PC-3 (cell line): ENCODE measurements at regions not wholly inside any gene's neighbourhood (a gene's known extent, or its start where the extent isn't known, plus 50 kb on each side); places are given as distances from the start of the nearest gene placed in this dataset.

Experiments used
- ATAC-seq: fragments of 200-7000 bp; cut with Tn5 transposase; 2 replicates; pipeline ENCODE4 v1.9.1; 2020; ENCODE audit warnings: mild to moderate bottlenecking, moderate library complexity
- BruUV-seq: library from RNA; stranded (reverse); fragments of 400-500 nt; replicated peaks from 2 replicates; lab custom pipeline; 2021; lab: Mats Ljungman, UMichigan
- CTCF ChIA-PET: fragments of 300-600 bp; sonication (Branson Sonifier 250); formaldehyde crosslinking; loops from one replicate; lab custom pipeline; 2022; ENCODE audit warnings: antibody characterized with exemption; lab: Charles Lee
- POLR2A ChIA-PET: fragments of 300-600 bp; sonication (Branson Sonifier 250); formaldehyde crosslinking; loops from one replicate; lab custom pipeline; 2022; ENCODE audit warnings: antibody characterized with exemption; ENCODE audit not compliant: unreplicated experiment; lab: Charles Lee
- DNase-seq: peaks from one replicate; pipeline ENCODE4 v3.0.0-alpha.2; 2015
- H2AFZ ChIP-seq: fragments of 300-600 bp; sonication (generic); 2 replicates; pipeline ENCODE4 v1.6.0; 2016; ENCODE audit warnings: antibody characterized with exemption, low read length
- H3F3A ChIP-seq: fragments of 300-600 bp; sonication (generic); one replicate; pipeline ENCODE4 v1.6.0; 2017; ENCODE audit warnings: antibody characterized with exemption, low read length, control low read depth, mild to moderate bottlenecking; ENCODE audit not compliant: unreplicated experiment
- H3K27ac ChIP-seq: fragments of 300-600 bp; sonication (generic); 2 replicates; pipeline ENCODE4 v1.5.1; 2016; ENCODE audit warnings: mild to moderate bottlenecking, low read length
- H3K27me3 ChIP-seq: fragments of 300-600 bp; sonication (generic); 2 replicates; pipeline ENCODE4 v1.6.1; 2016; ENCODE audit warnings: low read length, mixed read lengths
- H3K36me3 ChIP-seq: fragments of 300-600 bp; sonication (generic); 2 replicates; pipeline ENCODE4 v1.6.1; 2016; ENCODE audit warnings: low read depth, mixed run types, low read length, mixed read lengths
- H3K4me1 ChIP-seq: fragments of 300-600 bp; sonication (generic); 2 replicates; pipeline ENCODE4 v1.5.1; 2016; ENCODE audit warnings: low read length; ENCODE audit not compliant: insufficient read depth
- H3K4me2 ChIP-seq: fragments of 300-600 bp; sonication (generic); 2 replicates; pipeline ENCODE4 v1.6.0; 2016; ENCODE audit warnings: low read length
- H3K4me3 ChIP-seq: fragments of 300-600 bp; sonication (generic); 2 replicates; pipeline ENCODE4 v1.5.1; 2016; ENCODE audit warnings: mild to moderate bottlenecking, low read length, mixed read lengths
- H3K79me2 ChIP-seq: fragments of 300-600 bp; sonication (generic); 2 replicates; pipeline ENCODE4 v1.6.1; 2017; ENCODE audit warnings: low read length, mixed read lengths
- H3K9ac ChIP-seq: fragments of 300-600 bp; sonication (generic); 2 replicates; pipeline ENCODE4 v1.6.0; 2016; ENCODE audit warnings: mild to moderate bottlenecking, low read length
- H3K9me2 ChIP-seq: fragments of 300-600 bp; sonication (generic); replicated peaks from 2 replicates; pipeline ENCODE4 v1.6.1; 2016; ENCODE audit warnings: mixed run types, low read length, mixed read lengths
- H3K9me3 ChIP-seq: fragments of 300-600 bp; sonication (generic); 2 replicates; pipeline ENCODE4 v1.6.1; 2016; ENCODE audit warnings: low read length, mixed read lengths
- H4K20me1 ChIP-seq: fragments of 300-600 bp; sonication (generic); 2 replicates; pipeline ENCODE4 v1.6.1; 2016; ENCODE audit warnings: low read length, mixed read lengths
- EZH2 ChIP-seq: fragments of 300-600 bp; sonication (generic); IDR thresholded peaks from one replicate; pipeline ENCODE4 v1.6.1; 2017; ENCODE audit warnings: antibody characterized with exemption, mild to moderate bottlenecking, low read length; ENCODE audit not compliant: unreplicated experiment
- EZH2phosphoT487 ChIP-seq: fragments of 300-600 bp; sonication (generic); IDR thresholded peaks from 2 replicates; pipeline ENCODE4 v1.6.1; 2018; ENCODE audit warnings: mild to moderate bottlenecking, antibody characterized with exemption, low read length, borderline replicate concordance
- intact Hi-C: fragments of 100-400 bp; cut with micrococcal nuclease; formaldehyde crosslinking; loops from 2 replicates; pipeline ENCODE4 v1.9.0; 2023
- TF ChIP-seq, protein P1 (sequence below): fragments of 300-600 bp; sonication (generic); conservative IDR thresholded peaks from 2 replicates; pipeline ENCODE4 v1.5.1; 2017; ENCODE audit warnings: antibody characterized with exemption, low read depth, mild to moderate bottlenecking, low read length

DNA sequence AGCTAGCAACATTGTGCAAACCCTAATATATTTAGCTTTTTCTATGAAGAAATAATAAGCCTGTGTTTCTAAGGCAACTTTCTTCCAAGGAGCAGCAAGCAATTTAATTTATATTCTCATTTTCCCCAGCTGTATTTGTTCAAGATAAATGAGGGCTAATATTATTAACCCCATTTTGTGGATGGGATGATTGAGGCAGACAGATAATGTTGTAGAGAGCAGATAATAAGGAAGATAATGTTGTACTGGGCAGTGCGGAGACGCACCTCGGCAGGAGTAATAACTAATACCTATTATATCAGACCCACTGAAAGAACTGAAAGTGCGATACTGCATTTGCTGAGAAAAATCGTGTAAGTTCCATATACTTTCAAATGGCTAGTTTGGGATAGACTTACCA lies 344.1 kb upstream of the FANCL start:
- Histone ChIP-seq H2AFZ (no peak overlapping the region), H3K79me2 (no peaks in the 10 kb centered on the region), H3K27ac (no peak overlapping the region), H3K36me3 (no peaks in the 10 kb centered on the region), H3F3A (no peaks in the 10 kb centered on the region), H4K20me1 (no peaks in the 10 kb centered on the region), H3K4me3 (no peak overlapping the region), H3K27me3 (no peaks in the 10 kb centered on the region), H3K4me2 (no peak overlapping the region), H3K9ac (no peak overlapping the region), H3K9me3 (no peaks in the 10 kb centered on the region), H3K4me1 (no peaks in the 10 kb centered on the region), H3K9me2 (no peaks in the 10 kb centered on the region)
- ATAC-seq (no peak), DNase-seq (no peak)
- ChIA-PET CTCF (no interaction called here), POLR2A (no interaction called here)
- TF ChIP-seq EZH2phosphoT487 (no peak), EZH2 (no peak)
- TF ChIP-seq, protein P1, sequence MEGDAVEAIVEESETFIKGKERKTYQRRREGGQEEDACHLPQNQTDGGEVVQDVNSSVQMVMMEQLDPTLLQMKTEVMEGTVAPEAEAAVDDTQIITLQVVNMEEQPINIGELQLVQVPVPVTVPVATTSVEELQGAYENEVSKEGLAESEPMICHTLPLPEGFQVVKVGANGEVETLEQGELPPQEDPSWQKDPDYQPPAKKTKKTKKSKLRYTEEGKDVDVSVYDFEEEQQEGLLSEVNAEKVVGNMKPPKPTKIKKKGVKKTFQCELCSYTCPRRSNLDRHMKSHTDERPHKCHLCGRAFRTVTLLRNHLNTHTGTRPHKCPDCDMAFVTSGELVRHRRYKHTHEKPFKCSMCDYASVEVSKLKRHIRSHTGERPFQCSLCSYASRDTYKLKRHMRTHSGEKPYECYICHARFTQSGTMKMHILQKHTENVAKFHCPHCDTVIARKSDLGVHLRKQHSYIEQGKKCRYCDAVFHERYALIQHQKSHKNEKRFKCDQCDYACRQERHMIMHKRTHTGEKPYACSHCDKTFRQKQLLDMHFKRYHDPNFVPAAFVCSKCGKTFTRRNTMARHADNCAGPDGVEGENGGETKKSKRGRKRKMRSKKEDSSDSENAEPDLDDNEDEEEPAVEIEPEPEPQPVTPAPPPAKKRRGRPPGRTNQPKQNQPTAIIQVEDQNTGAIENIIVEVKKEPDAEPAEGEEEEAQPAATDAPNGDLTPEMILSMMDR: no peak
- no TSS peak for BruUV-seq
- intact Hi-C loops: no loop called here

DNA sequence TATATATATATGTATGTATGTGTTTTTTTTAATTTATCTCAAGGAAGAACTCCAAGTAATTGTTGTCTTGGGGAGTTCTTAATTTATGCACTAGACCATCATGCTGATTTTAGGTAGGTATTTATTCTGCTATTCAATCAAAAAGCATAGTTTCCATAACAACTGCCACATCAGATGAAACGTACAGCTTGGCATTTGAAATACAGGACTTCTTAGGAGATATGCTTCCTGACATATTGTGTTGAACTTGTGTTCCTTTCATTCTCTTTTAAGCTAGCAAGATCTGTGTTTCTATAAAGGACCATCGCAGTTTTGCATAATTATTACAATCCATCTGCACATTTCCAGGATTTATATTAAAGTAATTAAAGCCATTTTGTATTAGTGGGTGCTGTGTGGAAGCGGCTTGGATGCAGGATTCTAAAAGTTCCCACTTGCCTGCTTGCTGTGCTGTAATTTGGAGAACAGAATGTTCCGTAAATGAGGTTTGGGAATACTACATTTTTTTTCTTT lies 343.5 kb upstream of the FANCL start:
- ATAC-seq: no peak

DNA sequence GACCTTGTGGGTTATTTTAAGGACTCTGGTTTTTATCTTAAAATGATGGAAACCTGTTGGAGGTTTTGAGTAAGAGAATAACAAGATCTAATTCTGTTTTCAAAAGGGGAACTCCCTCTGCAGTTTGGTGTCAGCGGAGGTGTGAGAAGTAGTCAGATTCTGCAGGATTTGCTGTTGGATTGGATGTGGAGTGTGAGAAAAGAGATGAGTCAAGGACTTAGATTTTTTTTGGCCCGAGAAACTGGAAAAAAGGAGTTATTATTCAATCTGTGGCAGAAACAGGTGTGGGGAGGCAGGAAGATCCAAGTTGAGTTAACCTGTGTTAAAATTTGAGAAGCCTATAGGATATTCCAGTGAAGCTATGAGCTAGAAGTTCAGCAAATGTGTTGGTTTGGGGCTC lies 337.2 kb upstream of the FANCL start:
- no peak for ATAC-seq
- no peak overlapping the region for H3K4me3 ChIP-seq
- no peaks in the 10 kb centered on the region for H4K20me1 ChIP-seq
- H3F3A ChIP-seq: no peaks in the 10 kb centered on the region
- H3K4me1 ChIP-seq: 0 out of 2 replicates have a peak, but pooled peaks cover 7% of the 10 kb centered on the region
- ChIA-PET CTCF (no interaction called here), POLR2A (no interaction called here)
- H3K4me2 ChIP-seq: no peak overlapping the region
- DNase-seq: no peak
- H3K9me3 ChIP-seq: no peaks in the 10 kb centered on the region
- no peak overlapping the region for H2AFZ ChIP-seq
- H3K79me2 ChIP-seq: no peaks in the 10 kb centered on the region
- H3K9ac ChIP-seq: no peak overlapping the region
- H3K27me3 ChIP-seq: no peaks in the 10 kb centered on the region
- H3K9me2 ChIP-seq: no peaks in the 10 kb centered on the region
- no peak overlapping the region for H3K27ac ChIP-seq
- H3K36me3 ChIP-seq: no peaks in the 10 kb centered on the region
- intact Hi-C loops: no loop called here
- TF ChIP-seq, protein P1: no peak
- TF ChIP-seq EZH2phosphoT487 (no peak), EZH2 (no peak)
- BruUV-seq: no TSS peak

More for the DNA sequence above, 343.5 kb upstream of the FANCL start:
- no peak overlapping the region for H3K4me3 ChIP-seq
- no TSS peak for BruUV-seq
- no peak overlapping the region for H3K27ac ChIP-seq
- no peaks in the 10 kb centered on the region for H3K4me1 ChIP-seq
- no peaks in the 10 kb centered on the region for H3K79me2 ChIP-seq
- intact Hi-C loops: no loop called here
- no peak overlapping the region for H3K4me2 ChIP-seq
- ChIA-PET POLR2A (no interaction called here), CTCF (no interaction called here)
- no peak overlapping the region for H3K9ac ChIP-seq
- no peaks in the 10 kb centered on the region for H3F3A ChIP-seq
- TF ChIP-seq EZH2phosphoT487 (no peak), EZH2 (no peak)
- TF ChIP-seq, protein P1: no peak
- no peak overlapping the region for H2AFZ ChIP-seq
- H3K9me2 ChIP-seq: no peaks in the 10 kb centered on the region
- no peaks in the 10 kb centered on the region for H3K9me3 ChIP-seq
- no peak for DNase-seq
- no peaks in the 10 kb centered on the region for H3K36me3 ChIP-seq
- no peaks in the 10 kb centered on the region for H3K27me3 ChIP-seq
- H4K20me1 ChIP-seq: no peaks in the 10 kb centered on the region
